ENCODE measurements at regions not wholly inside any gene's neighbourhood (a gene's known extent, or its start where the extent isn't known, plus 50 kb on each side); places are given as distances from the start of the nearest gene placed in this dataset.

DNA sequence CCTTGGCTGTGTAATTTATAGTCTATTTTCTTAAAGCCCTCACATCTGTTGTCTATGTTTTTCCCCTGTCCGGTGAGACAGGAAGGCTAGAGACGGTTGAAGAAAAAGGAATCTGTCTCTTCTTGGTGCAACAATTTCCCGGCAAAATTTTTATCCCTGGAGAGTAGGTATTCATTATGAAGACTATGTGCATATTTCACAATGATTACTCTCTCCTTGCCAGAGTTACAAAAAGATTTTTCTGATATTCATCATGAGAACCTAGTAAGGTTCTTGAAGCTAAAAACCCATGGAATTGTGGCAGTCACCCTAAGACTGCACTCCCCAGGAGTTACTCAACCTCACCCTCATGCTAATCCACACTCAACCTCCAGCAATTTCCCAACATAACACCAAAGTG is 55.0 kb upstream of the GHITM start:
- no TSS peak for BruUV-seq (replicated peaks)
- ChIA-PET POLR2A (ENCODE audit: unreplicated experiment) (no interaction called here), CTCF (no interaction called here)
- no peak overlapping the region for H2AFZ ChIP-seq
- DNase-seq, result no peak
- peaks cover 29% of the 10 kb centered on the region; the same call in 1 of the 2 replicates for H3K27me3 ChIP-seq (ENCODE audit: insufficient read depth, low read depth)
- no peaks in the 10 kb centered on the region for H4K20me1 ChIP-seq (ENCODE audit: insufficient read depth)
- no peak for TF ChIP-seq EZH2 (IDR thresholded peaks at IDR 0.05; ENCODE audit: low read depth)
- TF ChIP-seq, protein P1, sequence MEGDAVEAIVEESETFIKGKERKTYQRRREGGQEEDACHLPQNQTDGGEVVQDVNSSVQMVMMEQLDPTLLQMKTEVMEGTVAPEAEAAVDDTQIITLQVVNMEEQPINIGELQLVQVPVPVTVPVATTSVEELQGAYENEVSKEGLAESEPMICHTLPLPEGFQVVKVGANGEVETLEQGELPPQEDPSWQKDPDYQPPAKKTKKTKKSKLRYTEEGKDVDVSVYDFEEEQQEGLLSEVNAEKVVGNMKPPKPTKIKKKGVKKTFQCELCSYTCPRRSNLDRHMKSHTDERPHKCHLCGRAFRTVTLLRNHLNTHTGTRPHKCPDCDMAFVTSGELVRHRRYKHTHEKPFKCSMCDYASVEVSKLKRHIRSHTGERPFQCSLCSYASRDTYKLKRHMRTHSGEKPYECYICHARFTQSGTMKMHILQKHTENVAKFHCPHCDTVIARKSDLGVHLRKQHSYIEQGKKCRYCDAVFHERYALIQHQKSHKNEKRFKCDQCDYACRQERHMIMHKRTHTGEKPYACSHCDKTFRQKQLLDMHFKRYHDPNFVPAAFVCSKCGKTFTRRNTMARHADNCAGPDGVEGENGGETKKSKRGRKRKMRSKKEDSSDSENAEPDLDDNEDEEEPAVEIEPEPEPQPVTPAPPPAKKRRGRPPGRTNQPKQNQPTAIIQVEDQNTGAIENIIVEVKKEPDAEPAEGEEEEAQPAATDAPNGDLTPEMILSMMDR (conservative IDR thresholded peaks at IDR 0.05), result no peak
- intact Hi-C loops (cut with micrococcal nuclease; ENCODE audit: unreplicated experiment), result no loop called here
- H3K9me2 ChIP-seq (ENCODE audit: insufficient read depth), result no peaks in the 10 kb centered on the region
- no peaks in the 10 kb centered on the region for H3F3A ChIP-seq (ENCODE audit: insufficient read depth, low read depth)
- no peaks in the 10 kb centered on the region for H3K79me2 ChIP-seq (ENCODE audit: low read depth)
- H3K4me2 ChIP-seq, result no peak overlapping the region
- no peak overlapping the region for H3K4me3 ChIP-seq
- no peaks in the 10 kb centered on the region for H3K4me1 ChIP-seq (replicated peaks; ENCODE audit: insufficient read depth)
- no peaks in the 10 kb centered on the region for H3K9me3 ChIP-seq (ENCODE audit: insufficient read depth, low read depth)
- no peaks in the 10 kb centered on the region for H3K36me3 ChIP-seq (ENCODE audit: low read depth)
- H3K27ac ChIP-seq, result no peak overlapping the region

DNA sequence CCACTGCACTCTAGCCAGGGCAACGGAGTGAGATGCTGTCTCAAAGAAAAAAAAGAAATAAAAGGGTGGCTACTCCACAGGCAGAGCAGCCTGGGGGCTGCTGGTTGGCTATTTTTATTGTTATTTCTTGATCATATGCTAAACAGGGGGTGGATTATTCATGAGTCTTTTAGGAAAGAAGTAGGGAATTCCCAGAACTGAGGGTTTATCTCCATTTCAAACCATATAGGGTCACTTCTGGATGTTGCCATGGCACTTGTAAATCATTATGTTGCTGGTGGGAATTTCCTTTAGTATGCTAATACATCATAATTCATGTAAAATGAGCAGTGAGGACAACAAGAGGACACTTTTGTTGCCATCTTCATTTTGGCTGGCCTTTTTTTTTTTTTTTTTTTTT is 52.1 kb upstream of the GHITM start:
- no peaks in the 10 kb centered on the region for H3K4me1 ChIP-seq (replicated peaks; ENCODE audit: insufficient read depth)
- TF ChIP-seq, protein P1 (conservative IDR thresholded peaks at IDR 0.05), result no peak
- no peak for TF ChIP-seq EZH2 (IDR thresholded peaks at IDR 0.05; ENCODE audit: low read depth)
- no peak overlapping the region for H2AFZ ChIP-seq
- H3F3A ChIP-seq (ENCODE audit: insufficient read depth, low read depth), result no peaks in the 10 kb centered on the region
- H3K9me2 ChIP-seq (ENCODE audit: insufficient read depth), result no peaks in the 10 kb centered on the region
- no peak overlapping the region for H3K27ac ChIP-seq
- ChIA-PET POLR2A (ENCODE audit: unreplicated experiment) (no interaction called here), CTCF (no interaction called here)
- no peak overlapping the region for H3K4me3 ChIP-seq
- no peaks in the 10 kb centered on the region for H3K36me3 ChIP-seq (ENCODE audit: low read depth)
- H4K20me1 ChIP-seq (ENCODE audit: insufficient read depth), result no peaks in the 10 kb centered on the region
- no peaks in the 10 kb centered on the region for H3K9me3 ChIP-seq (ENCODE audit: insufficient read depth, low read depth)
- intact Hi-C loops (cut with micrococcal nuclease; ENCODE audit: unreplicated experiment), result no loop called here
- BruUV-seq (replicated peaks), result no TSS peak
- no peaks in the 10 kb centered on the region for H3K79me2 ChIP-seq (ENCODE audit: low read depth)
- peaks cover 16% of the 10 kb centered on the region; the same call in 1 of the 2 replicates for H3K27me3 ChIP-seq (ENCODE audit: insufficient read depth, low read depth)
- no peak for DNase-seq
- H3K4me2 ChIP-seq, result no peak overlapping the region

DNA sequence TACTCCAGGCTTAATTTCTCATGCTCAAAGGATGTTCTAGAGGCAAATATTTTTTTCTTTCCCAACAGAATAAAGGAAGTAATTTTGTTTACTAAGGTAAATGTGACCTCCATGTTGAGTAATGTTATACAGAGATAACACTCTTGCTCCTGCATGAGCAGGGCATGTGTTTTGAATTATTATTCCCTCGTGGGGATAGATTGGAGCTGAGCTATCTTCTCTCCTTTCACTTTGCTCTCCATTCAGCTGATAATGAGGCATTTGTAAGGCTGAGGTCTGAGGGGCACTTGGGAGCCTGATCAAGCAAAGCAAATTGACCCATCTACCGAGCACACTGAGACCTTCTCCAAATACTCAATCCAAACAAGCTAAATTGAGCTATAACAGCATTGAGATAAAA is 50.7 kb upstream of the GHITM start:
- no peak for DNase-seq
- H3K27ac ChIP-seq, result no peak overlapping the region
- no peak for TF ChIP-seq EZH2 (IDR thresholded peaks at IDR 0.05; ENCODE audit: low read depth)
- TF ChIP-seq, protein P1 (conservative IDR thresholded peaks at IDR 0.05), result no peak
- no peak overlapping the region for H2AFZ ChIP-seq
- no TSS peak for BruUV-seq (replicated peaks)
- no peaks in the 10 kb centered on the region for H3K9me2 ChIP-seq (ENCODE audit: insufficient read depth)
- H3F3A ChIP-seq (ENCODE audit: insufficient read depth, low read depth), result no peaks in the 10 kb centered on the region
- intact Hi-C loops (cut with micrococcal nuclease; ENCODE audit: unreplicated experiment), result no loop called here
- no peaks in the 10 kb centered on the region for H3K79me2 ChIP-seq (ENCODE audit: low read depth)
- ChIA-PET POLR2A (ENCODE audit: unreplicated experiment) (no interaction called here), CTCF (no interaction called here)
- no peaks in the 10 kb centered on the region for H4K20me1 ChIP-seq (ENCODE audit: insufficient read depth)
- H3K4me1 ChIP-seq (replicated peaks; ENCODE audit: insufficient read depth), result no peaks in the 10 kb centered on the region
- H3K4me2 ChIP-seq, result no peak overlapping the region
- peaks cover 21% of the 10 kb centered on the region; the same call in 1 of the 2 replicates for H3K27me3 ChIP-seq (ENCODE audit: insufficient read depth, low read depth)
- H3K9me3 ChIP-seq (ENCODE audit: insufficient read depth, low read depth), result no peaks in the 10 kb centered on the region
- no peak overlapping the region for H3K4me3 ChIP-seq
- no peaks in the 10 kb centered on the region for H3K36me3 ChIP-seq (ENCODE audit: low read depth)
